ENCODE measurements at regions not wholly inside any gene's neighbourhood (a gene's known extent, or its start where the extent isn't known, plus 50 kb on each side); places are given as distances from the start of the nearest gene placed in this dataset.

DNA sequence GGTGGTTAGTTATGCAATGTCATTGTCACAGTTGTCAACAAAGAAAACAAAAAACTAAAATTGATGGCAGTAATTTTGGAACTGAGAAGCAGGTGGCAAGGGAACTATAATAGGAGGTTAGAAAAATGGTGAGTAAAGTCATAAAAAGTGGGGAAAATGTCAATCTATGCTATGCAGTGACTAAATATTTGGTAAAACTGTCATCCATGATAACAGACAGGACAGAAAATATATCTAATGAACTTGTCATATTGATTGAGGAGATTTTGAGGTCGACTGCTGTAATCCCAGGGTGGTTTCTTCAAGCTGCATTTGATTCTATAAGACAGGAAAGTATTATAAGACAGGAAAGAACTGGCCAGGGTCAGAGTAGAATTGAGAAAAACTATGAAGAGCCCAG lies 998.4 kb downstream of the IGSF11 start:
- H3K27ac Mint-ChIP-seq: no peak overlapping the region
- no peaks in the 10 kb centered on the region for H3K36me3 Mint-ChIP-seq (ENCODE audit: low read depth)
- H3K27me3 Mint-ChIP-seq: no peaks in the 10 kb centered on the region
- H3K4me1 Mint-ChIP-seq (ENCODE audit: low read depth): no peaks in the 10 kb centered on the region
- H3K9me3 Mint-ChIP-seq: peaks cover 33% of the 10 kb centered on the region
- no peak for DNase-seq
- H3K4me3 Mint-ChIP-seq: no peak overlapping the region

DNA sequence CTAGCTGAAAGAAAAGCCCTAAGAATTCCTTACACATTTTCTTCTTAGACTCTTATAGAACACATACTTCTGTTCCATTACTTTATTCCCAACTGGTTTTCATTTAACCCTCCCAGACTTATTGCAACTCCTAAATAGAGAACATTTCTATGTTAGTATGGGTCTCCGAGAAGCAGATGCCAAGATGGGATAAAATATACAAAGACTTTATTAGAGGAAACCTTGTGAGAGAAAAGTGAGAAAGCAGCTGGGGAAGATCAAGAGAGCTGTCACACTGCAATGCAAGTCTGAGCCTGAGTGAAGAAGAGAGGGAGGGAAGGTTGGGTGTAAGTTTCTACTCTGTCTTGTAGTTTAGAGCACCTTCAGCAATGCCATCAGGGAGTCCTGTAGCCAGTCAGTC lies 979.3 kb downstream of the IGSF11 start:
- no peak for DNase-seq

DNA sequence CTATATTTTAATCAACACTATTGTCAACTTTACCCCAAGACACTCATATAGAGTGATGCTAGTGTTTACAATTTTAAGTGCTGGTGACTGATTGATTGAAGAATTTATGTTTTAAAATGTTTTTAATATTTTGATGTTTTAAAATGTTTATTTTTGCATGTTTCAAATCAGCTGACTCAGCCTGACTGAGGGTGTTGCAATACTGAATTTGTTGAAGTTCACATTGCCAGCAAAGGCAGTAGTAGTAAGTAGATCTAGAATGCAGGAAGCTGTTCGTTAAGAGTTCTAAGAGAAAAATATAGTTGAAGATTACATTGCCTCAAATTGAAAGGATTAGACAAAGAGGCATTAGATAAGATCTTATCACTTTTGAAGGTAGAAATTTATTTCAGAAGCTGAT lies 977.6 kb downstream of the IGSF11 start:
- Mint-ChIP-seq H3K27me3 (no peaks in the 10 kb centered on the region), H3K4me3 (no peak overlapping the region), H3K4me1 (ENCODE audit: low read depth) (no peaks in the 10 kb centered on the region), H3K27ac (no peak overlapping the region), H3K36me3 (ENCODE audit: low read depth) (no peaks in the 10 kb centered on the region), H3K9me3 (peaks cover 12% of the 10 kb centered on the region)
- no peak for DNase-seq

More for the DNA sequence above, 979.3 kb downstream of the IGSF11 start:
- no peak overlapping the region for H3K27ac Mint-ChIP-seq
- H3K4me1 Mint-ChIP-seq (ENCODE audit: low read depth): no peaks in the 10 kb centered on the region
- no peaks in the 10 kb centered on the region for H3K36me3 Mint-ChIP-seq (ENCODE audit: low read depth)
- no peak overlapping the region for H3K4me3 Mint-ChIP-seq
- peaks cover 19% of the 10 kb centered on the region for H3K9me3 Mint-ChIP-seq
- H3K27me3 Mint-ChIP-seq: no peaks in the 10 kb centered on the region

DNA sequence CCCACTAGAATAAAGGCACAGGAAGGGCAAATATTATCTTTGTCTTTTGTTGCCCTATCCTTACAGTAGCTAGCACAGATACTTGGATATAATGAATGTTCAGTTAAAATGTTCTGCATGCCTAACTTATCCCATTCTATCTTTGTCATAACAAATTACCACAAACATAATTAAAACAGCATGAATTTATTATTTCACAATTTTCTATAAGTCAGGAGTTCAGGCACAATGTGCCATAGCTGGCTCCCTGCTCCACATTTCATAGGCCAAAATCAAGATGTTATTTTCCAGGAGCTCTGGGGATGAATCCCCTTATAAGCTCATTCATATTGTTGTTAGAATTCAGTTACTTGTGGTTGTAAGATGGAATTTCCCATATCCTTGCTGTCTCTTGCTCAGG lies 975.5 kb downstream of the IGSF11 start:
- no peak overlapping the region for H3K4me3 Mint-ChIP-seq
- H3K36me3 Mint-ChIP-seq (ENCODE audit: low read depth): no peaks in the 10 kb centered on the region
- H3K4me1 Mint-ChIP-seq (ENCODE audit: low read depth): no peaks in the 10 kb centered on the region
- no peak for DNase-seq
- peaks cover 13% of the 10 kb centered on the region for H3K9me3 Mint-ChIP-seq
- no peaks in the 10 kb centered on the region for H3K27me3 Mint-ChIP-seq
- no peak overlapping the region for H3K27ac Mint-ChIP-seq

DNA sequence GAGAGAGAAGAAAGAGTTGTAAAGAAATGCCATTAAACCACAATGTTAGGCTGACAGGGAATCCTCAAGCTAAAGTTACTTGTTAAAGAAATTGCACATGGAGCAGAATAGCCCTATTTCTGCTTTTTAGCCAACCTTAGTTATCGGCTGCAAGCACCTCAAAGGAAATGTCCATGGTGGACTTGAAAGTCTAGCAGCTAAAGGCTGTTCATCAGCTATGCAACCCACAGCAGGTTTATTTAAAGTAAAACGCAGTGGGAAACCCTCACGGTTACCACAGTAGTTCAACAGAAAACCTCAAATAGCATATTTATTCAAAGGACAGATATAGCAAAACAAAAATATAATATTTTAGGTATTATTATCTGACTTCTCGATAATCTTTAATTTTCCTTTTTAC lies 967.2 kb downstream of the IGSF11 start:
- Mint-ChIP-seq H3K9me3 (peaks cover 24% of the 10 kb centered on the region), H3K4me3 (no peak overlapping the region), H3K27ac (no peak overlapping the region), H3K27me3 (no peaks in the 10 kb centered on the region), H3K36me3 (ENCODE audit: low read depth) (no peaks in the 10 kb centered on the region), H3K4me1 (ENCODE audit: low read depth) (no peaks in the 10 kb centered on the region)
- DNase-seq: no peak

DNA sequence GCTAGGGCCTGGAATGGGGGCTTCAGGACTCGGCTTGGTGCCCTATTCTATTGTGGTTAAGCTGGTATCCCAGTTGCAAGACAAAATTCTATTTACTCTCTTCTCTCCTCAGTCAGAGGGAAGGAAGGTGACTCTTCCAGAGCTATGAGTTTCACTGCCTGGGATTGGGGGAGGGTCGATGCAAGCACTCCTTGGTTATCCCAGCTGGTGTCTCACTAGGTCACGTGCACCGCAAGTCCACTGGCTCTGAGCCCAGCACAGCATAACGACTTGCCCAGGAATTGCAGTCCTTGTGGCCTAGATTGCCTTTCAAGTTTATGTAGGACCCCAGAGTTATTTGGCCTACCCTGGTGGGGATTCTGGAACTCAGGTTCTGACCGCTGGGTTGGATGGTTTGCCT lies 958.8 kb downstream of the IGSF11 start:
- DNase-seq: no peak
- Mint-ChIP-seq H3K9me3 (peaks cover 15% of the 10 kb centered on the region), H3K27ac (no peak overlapping the region), H3K36me3 (ENCODE audit: low read depth) (no peaks in the 10 kb centered on the region), H3K4me3 (no peak overlapping the region), H3K4me1 (ENCODE audit: low read depth) (no peaks in the 10 kb centered on the region), H3K27me3 (no peaks in the 10 kb centered on the region)

DNA sequence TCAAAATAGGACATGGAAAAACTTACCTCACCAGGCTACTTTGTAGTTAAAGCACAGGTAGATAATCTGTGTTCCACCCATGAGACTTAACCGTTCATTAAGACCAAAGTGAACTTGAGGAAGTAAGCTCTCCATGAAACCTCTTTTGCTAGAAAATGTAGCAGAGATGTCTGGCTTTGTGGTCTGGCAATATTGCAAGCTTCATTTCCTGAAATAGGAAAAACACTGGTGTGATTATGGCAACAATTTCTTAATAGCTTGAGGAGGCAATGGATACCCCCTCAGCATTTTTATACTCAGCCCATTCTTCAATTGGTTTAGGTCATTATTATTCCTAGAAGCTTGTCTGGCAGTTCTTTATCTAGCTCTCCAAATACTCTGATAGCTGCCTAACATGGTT lies 957.3 kb downstream of the IGSF11 start:
- DNase-seq: no peak
- no peaks in the 10 kb centered on the region for H3K4me1 Mint-ChIP-seq (ENCODE audit: low read depth)
- H3K36me3 Mint-ChIP-seq (ENCODE audit: low read depth): no peaks in the 10 kb centered on the region
- no peaks in the 10 kb centered on the region for H3K27me3 Mint-ChIP-seq
- H3K4me3 Mint-ChIP-seq: no peak overlapping the region
- no peak overlapping the region for H3K27ac Mint-ChIP-seq
- peaks cover 15% of the 10 kb centered on the region for H3K9me3 Mint-ChIP-seq

DNA sequence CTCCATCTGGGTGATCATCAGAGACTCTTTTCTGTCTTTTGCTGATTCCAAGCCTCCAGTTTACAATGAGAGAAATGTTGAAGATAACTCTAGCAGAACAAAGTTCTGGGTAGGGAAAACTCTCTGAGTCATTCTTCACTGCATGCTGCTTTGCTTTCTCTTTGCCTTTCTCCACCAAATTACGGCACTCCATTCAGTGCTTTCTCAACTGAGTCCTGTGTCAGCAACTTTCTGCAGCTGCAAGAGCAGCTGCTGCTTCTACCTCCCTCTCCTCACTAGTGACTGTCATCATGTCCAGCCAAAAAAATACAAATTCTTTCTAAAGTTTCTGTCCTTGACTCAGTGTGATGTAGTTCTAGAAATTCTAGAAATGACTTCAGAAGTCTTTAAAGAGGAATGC lies 953.8 kb downstream of the IGSF11 start:
- DNase-seq: no peak
- H3K27ac Mint-ChIP-seq: no peak overlapping the region
- no peak overlapping the region for H3K4me3 Mint-ChIP-seq
- H3K4me1 Mint-ChIP-seq (ENCODE audit: low read depth): no peaks in the 10 kb centered on the region
- no peaks in the 10 kb centered on the region for H3K36me3 Mint-ChIP-seq (ENCODE audit: low read depth)
- no peaks in the 10 kb centered on the region for H3K27me3 Mint-ChIP-seq
- peaks cover 8% of the 10 kb centered on the region for H3K9me3 Mint-ChIP-seq

DNA sequence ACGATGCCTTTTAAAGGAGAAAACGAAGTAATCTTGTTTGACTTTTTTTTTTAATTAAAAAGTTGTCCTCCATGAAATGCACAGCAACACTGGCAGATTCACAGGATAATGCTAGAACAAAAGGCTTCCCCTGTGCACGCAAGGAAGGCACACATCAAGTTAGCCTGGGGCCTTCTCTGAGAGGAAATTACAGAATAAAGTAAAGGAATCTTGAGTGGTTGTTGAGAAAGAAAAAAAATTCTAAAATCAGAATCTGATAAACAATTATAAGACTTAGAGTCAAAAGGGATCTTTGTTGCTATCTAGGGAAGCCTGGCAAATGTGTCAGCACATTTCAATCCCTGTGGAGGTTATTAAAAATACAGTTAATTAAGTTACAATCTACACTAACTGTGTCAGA lies 946.0 kb downstream of the IGSF11 start:
- Mint-ChIP-seq H3K36me3 (ENCODE audit: low read depth) (no peaks in the 10 kb centered on the region), H3K4me3 (no peak overlapping the region)

DNA sequence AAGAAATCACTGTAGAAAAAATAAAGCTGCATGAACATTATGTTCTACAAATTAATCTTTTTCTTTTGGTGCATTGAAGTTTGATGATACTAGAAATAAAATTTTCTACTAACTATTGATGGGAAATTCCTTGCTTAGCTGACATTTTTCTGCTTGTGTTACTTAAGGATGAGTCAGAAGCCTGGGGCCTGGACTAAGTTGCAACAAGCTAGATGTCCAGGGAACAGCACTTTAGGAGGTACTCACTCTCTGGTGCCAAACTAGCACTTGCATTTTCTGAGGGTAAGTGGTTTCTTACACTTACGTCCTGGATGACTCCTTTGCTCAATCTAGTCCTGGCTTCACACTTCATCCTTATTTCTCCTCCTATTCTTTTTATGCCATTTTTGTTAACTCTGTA lies 945.1 kb downstream of the IGSF11 start:
- no peak overlapping the region for H3K4me3 Mint-ChIP-seq
- peaks cover 22% of the 10 kb centered on the region for H3K9me3 Mint-ChIP-seq
- DNase-seq: no peak
- H3K36me3 Mint-ChIP-seq (ENCODE audit: low read depth): no peaks in the 10 kb centered on the region
- H3K4me1 Mint-ChIP-seq (ENCODE audit: low read depth): no peaks in the 10 kb centered on the region
- no peaks in the 10 kb centered on the region for H3K27me3 Mint-ChIP-seq
- no peak overlapping the region for H3K27ac Mint-ChIP-seq

More for the DNA sequence above, 946.0 kb downstream of the IGSF11 start:
- H3K27ac Mint-ChIP-seq: no peak overlapping the region
- DNase-seq: no peak
- H3K27me3 Mint-ChIP-seq: no peaks in the 10 kb centered on the region
- no peaks in the 10 kb centered on the region for H3K4me1 Mint-ChIP-seq (ENCODE audit: low read depth)
- H3K9me3 Mint-ChIP-seq: peaks cover 13% of the 10 kb centered on the region

DNA sequence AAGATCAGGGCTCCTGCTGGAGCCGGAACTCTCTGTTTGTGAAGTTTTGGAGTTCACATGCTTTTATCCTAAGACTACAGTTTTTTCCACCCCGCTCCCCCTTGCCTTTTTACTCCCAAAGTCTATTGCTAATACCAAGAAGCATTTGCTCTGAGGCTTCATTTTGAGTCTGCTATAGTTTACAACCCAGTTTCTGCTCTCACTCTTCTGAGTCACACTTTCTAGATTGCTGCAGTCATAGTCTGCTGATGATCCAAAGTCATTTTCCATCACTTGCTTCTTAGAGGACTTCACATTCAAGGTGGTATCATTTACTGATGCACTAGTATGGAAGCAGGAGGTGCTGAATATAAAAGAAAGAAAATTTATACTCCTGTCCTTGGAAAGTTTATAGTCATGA lies 937.4 kb downstream of the IGSF11 start:
- H3K27me3 Mint-ChIP-seq: no peaks in the 10 kb centered on the region
- no peak for DNase-seq
- no peaks in the 10 kb centered on the region for H3K36me3 Mint-ChIP-seq (ENCODE audit: low read depth)
- H3K4me3 Mint-ChIP-seq: no peak overlapping the region
- H3K9me3 Mint-ChIP-seq: peaks cover 28% of the 10 kb centered on the region
- no peak overlapping the region for H3K27ac Mint-ChIP-seq
- no peaks in the 10 kb centered on the region for H3K4me1 Mint-ChIP-seq (ENCODE audit: low read depth)

DNA sequence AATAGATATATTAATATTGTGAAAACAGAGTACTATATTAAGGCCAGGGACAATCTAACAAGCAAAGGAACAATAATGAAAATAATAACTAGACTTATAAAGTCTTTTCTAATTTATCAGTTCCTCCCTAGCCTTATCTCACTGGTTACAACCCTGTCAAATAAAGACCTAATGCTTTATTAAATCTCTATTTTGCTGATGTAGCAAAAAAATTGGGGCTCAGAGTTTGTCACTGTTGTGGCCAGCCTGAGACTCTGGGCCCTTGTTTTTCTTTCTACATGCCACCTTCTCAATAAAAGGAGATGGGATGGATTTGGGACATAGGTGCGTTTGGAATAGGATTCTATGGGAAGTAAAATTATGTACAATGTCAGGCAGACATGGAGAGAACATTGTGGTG lies 937.0 kb downstream of the IGSF11 start:
- Mint-ChIP-seq H3K27ac (no peak overlapping the region), H3K9me3 (peaks cover 23% of the 10 kb centered on the region), H3K36me3 (ENCODE audit: low read depth) (no peaks in the 10 kb centered on the region)

DNA sequence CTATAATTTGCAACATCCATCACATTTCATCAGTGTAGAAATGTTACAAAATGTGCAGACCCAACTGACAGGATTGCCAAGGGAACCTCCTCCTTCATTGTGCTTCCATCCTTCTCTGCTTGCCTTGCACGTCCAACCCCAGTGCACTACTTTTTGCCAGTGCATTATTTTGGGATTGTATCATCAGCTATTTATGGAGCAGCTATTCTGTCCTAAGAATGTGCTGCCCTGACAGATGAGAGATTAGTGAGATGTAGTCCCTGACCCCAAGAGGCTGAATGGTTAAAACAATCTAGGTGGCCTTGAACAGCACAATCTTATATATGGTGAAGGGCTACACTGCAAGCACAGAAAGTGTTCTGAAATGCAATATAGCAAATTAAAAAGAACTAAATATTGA lies 935.8 kb downstream of the IGSF11 start:
- Mint-ChIP-seq H3K27ac (no peak overlapping the region), H3K9me3 (peaks cover 15% of the 10 kb centered on the region), H3K27me3 (no peaks in the 10 kb centered on the region), H3K36me3 (ENCODE audit: low read depth) (no peaks in the 10 kb centered on the region), H3K4me1 (ENCODE audit: low read depth) (no peaks in the 10 kb centered on the region), H3K4me3 (no peak overlapping the region)
- DNase-seq: no peak

More for the DNA sequence above, 937.0 kb downstream of the IGSF11 start:
- no peaks in the 10 kb centered on the region for H3K4me1 Mint-ChIP-seq (ENCODE audit: low read depth)
- no peak for DNase-seq
- H3K27me3 Mint-ChIP-seq: no peaks in the 10 kb centered on the region
- no peak overlapping the region for H3K4me3 Mint-ChIP-seq

DNA sequence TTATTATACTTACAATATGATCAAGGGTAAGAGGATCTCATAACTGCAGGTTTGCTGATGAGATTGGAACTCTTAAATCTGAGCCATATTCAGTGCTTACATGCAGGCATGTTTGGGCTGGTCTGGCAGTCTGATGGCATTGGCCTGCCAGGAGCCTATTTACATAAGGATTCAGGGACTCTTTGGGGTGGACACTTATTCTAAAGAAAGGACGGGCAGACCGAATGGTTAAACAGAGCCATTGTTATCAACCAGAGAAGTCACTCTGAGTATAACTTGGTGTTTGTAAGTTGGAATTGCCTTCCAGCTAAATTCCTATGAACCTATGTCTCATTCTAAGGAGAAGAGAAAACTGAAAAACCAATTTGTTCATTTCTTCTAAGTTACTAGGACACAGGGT lies 932.8 kb downstream of the IGSF11 start:
- DNase-seq: no peak
- Mint-ChIP-seq H3K27ac (no peak overlapping the region), H3K9me3 (peaks cover 6% of the 10 kb centered on the region), H3K36me3 (ENCODE audit: low read depth) (no peaks in the 10 kb centered on the region), H3K4me1 (ENCODE audit: low read depth) (no peaks in the 10 kb centered on the region), H3K4me3 (no peak overlapping the region), H3K27me3 (no peaks in the 10 kb centered on the region)

DNA sequence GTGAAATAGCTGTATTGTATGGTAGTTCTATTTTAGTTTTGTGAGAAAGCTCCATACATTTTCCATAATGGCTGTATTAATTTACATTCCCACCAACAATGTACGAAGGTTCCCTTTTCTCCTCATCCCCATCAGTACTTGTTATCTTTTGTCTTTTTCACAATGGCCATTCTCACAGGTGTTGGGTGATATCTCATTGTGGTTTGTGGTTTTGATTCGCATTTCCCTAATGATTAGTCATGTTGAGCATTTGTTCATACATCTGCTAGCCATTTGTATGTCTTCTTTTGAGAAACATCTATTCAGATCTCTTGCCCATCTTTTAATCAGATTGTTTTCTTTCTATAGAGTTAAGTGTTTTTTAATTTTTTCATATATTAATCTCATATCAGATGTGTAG lies 931.9 kb downstream of the IGSF11 start:
- DNase-seq: no peak
- Mint-ChIP-seq H3K9me3 (peaks cover 9% of the 10 kb centered on the region), H3K27me3 (no peaks in the 10 kb centered on the region), H3K4me3 (no peak overlapping the region), H3K27ac (no peak overlapping the region), H3K4me1 (ENCODE audit: low read depth) (no peaks in the 10 kb centered on the region), H3K36me3 (ENCODE audit: low read depth) (no peaks in the 10 kb centered on the region)

DNA sequence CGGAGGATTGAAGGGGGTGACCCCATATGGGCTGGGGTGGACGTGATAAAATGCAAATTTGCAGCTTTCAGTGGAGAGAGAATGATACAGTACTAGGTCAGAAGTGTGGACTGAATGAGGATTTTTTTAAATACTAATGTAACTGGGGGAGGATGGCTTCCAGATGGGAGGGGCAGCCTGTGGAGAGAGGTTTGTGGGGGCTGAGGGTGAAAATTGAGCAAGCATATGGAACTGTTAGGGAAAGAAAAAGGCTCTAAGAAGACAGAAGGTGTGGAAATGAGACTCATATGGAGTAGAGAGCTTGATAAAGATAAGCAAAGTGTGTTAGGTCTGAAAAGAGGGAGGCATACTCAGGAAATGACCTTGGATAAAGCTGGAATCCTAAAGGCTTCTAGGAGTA lies 926.4 kb downstream of the IGSF11 start:
- no peaks in the 10 kb centered on the region for H3K36me3 Mint-ChIP-seq (ENCODE audit: low read depth)
- no peaks in the 10 kb centered on the region for H3K4me1 Mint-ChIP-seq (ENCODE audit: low read depth)
- H3K4me3 Mint-ChIP-seq: no peak overlapping the region
- DNase-seq: no peak
- no peak overlapping the region for H3K27ac Mint-ChIP-seq
- peaks cover 14% of the 10 kb centered on the region for H3K9me3 Mint-ChIP-seq
- H3K27me3 Mint-ChIP-seq: no peaks in the 10 kb centered on the region
